Spleen (tissue), 11 donors: ENCODE measurements at regions not wholly inside any gene's neighbourhood (a gene's known extent, or its start where the extent isn't known, plus 50 kb on each side); places are given as distances from the start of the nearest gene placed in this dataset.
A peak's percentile ranks its signal among the peaks of the same experiment; 100 is the strongest.

ENCODE experiments used
- DNase-seq: peaks from one replicate; pipeline ENCODE4 v3.0.0-alpha.2; 2020
- H3K27ac ChIP-seq, 8 donors: fragments of 200-600 bp; sonication (generic) in 7 of 8; 1 replicate in 4 of 8; 2 replicates in 4 of 8; pipeline versions ENCODE4 v1.5.0 to v1.8.0; 2016 to 2021; ENCODE audit warnings: inconsistent platforms in 4 of 8, mild to moderate bottlenecking in 4 of 8, moderate library complexity in 1 of 8
- H3K27me3 ChIP-seq, 7 donors: fragments of 200-600 bp; sonication (generic) in 6 of 7; replicated peaks in 1 of 7; 1 replicate in 4 of 7; 2 replicates in 3 of 7; pipeline versions ENCODE4 v1.5.0 to v1.8.0; 2016 to 2021; ENCODE audit warnings: inconsistent platforms in 3 of 7, mild to moderate bottlenecking in 1 of 7
- H3K36me3 ChIP-seq, 6 donors: fragments of 200-600 bp; sonication (generic) in 5 of 6; 1 replicate in 4 of 6; 2 replicates in 2 of 6; pipeline versions ENCODE4 v1.5.0 to v1.8.0; 2016 to 2021; ENCODE audit warnings: inconsistent platforms in 2 of 6
- H3K4me1 ChIP-seq, 6 donors: fragments of 200-600 bp; sonication (generic) in 5 of 6; 1 replicate in 3 of 6; 2 replicates in 3 of 6; pipeline versions ENCODE4 v1.5.0 to v1.8.0; 2016 to 2021; ENCODE audit warnings: inconsistent platforms in 3 of 6
- H3K4me3 ChIP-seq, 8 donors: fragments of 200-600 bp; sonication (generic) in 7 of 8; 1 replicate in 4 of 8; 2 replicates in 4 of 8; pipeline versions ENCODE4 v1.5.0 to v1.8.0; 2016 to 2021; ENCODE audit warnings: inconsistent platforms in 4 of 8, mild to moderate bottlenecking in 4 of 8, moderate library complexity in 2 of 8
- H3K9me3 ChIP-seq, 8 donors: fragments of 200-600 bp; sonication (generic) in 7 of 8; 1 replicate in 4 of 8; 2 replicates in 4 of 8; pipeline versions ENCODE4 v1.5.0 to v1.8.0; 2016 to 2021; ENCODE audit warnings: inconsistent platforms in 4 of 8
- POLR2A ChIP-seq, 3 donors: fragments of 450-650 bp; IDR thresholded peaks; one replicate each; pipeline ENCODE4 v1.5.1; 2017; ENCODE audit warnings: antibody characterized with exemption in 3 of 3, mild to moderate bottlenecking in 1 of 3
- POLR2AphosphoS5 ChIP-seq, 3 donors: sonication (generic); formaldehyde crosslinking; IDR thresholded peaks; one replicate each; pipeline ENCODE4 v1.5.1; 2017; ENCODE audit warnings: antibody characterized with exemption in 3 of 3
- WGBS, 5 donors: extraction: QIAGEN DNeasy Blood & Tissue Kit in 3 of 5; methylation state at CpG; one replicate each; pipeline versions ENCODE4 v1.1.5 to v1.1.7; 2013 to 2018; 5-methylcytosine and 5-hydroxymethylcytosine counted together
- intact Hi-C: fragments of 100-400 bp; cut with DNase I; formaldehyde crosslinking; loops from one replicate; pipeline ENCODE4 v1.15.0; 2023; ENCODE audit warnings: low total_unique reads
- TF ChIP-seq, protein P1 (sequence below), 11 experiments: fragments of 200-600 bp in 7 of 11; fragments of 450-650 bp in 4 of 11; sonication (generic) in 4 of 11; IDR thresholded peaks in 8 of 11; conservative IDR thresholded peaks in 3 of 11; 1 replicate in 7 of 11; 2 replicates in 4 of 11; pipeline versions ENCODE4 v1.4.0 to v1.8.0; 2016 to 2021; ENCODE audit warnings: antibody characterized with exemption in 11 of 11, inconsistent platforms in 4 of 11, mild to moderate bottlenecking in 1 of 11
- donor health status: healthy with polysubstance abuse.
- donor health status: DM: no; HTN: no; CAD: no; lungs with moderate emphysema.
- donor health status: DM: no; HTN: no; CAD: no.
- donor health status: Bipolar disorder and iron deficiency.
- donor health status: healthy.
- donor health status: DM: no; HTN: no; CAD: no.
- donor health status: DM: yes; HTN: yes; CAD: no.

GRCh38 chr15:70573121-70573850, 190.1 kb downstream of the UACA start:
- intact Hi-C loops, result no loop called here
- Histone ChIP-seq H3K27ac (no peak overlapping the region), H3K9me3 (peaks cover 0 to 10% (median 0%) of the 10 kb centered on the region in 8 donors), H3K27me3 (no peaks in the 10 kb centered on the region), H3K4me1 (no peaks in the 10 kb centered on the region), H3K36me3 (no peaks in the 10 kb centered on the region), H3K4me3 (no peak overlapping the region)
- WGBS, 5 donors, result 88 to 94% (median 93%) methylated on average over 12 of the region's 12 CpGs
- no peak for TF ChIP-seq POLR2AphosphoS5 (IDR thresholded peaks at IDR 0.05)
- TF ChIP-seq, protein P1, sequence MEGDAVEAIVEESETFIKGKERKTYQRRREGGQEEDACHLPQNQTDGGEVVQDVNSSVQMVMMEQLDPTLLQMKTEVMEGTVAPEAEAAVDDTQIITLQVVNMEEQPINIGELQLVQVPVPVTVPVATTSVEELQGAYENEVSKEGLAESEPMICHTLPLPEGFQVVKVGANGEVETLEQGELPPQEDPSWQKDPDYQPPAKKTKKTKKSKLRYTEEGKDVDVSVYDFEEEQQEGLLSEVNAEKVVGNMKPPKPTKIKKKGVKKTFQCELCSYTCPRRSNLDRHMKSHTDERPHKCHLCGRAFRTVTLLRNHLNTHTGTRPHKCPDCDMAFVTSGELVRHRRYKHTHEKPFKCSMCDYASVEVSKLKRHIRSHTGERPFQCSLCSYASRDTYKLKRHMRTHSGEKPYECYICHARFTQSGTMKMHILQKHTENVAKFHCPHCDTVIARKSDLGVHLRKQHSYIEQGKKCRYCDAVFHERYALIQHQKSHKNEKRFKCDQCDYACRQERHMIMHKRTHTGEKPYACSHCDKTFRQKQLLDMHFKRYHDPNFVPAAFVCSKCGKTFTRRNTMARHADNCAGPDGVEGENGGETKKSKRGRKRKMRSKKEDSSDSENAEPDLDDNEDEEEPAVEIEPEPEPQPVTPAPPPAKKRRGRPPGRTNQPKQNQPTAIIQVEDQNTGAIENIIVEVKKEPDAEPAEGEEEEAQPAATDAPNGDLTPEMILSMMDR (IDR thresholded peaks at IDR 0.05 in 8 of 11, conservative IDR thresholded peaks at IDR 0.05 in 3 of 11), result no peak
- TF ChIP-seq POLR2A (IDR thresholded peaks at IDR 0.05), result no peak
- no peak for DNase-seq

GRCh38 chr15:70569714-70570231, 193.6 kb downstream of the UACA start:
- Histone ChIP-seq H3K27me3 (peaks cover 0 to 16% (median 0%) of the 10 kb centered on the region in 7 donors), H3K27ac (no peak overlapping the region), H3K9me3 (peaks cover 0 to 9% (median 0%) of the 10 kb centered on the region in 8 donors), H3K36me3 (no peaks in the 10 kb centered on the region), H3K4me1 (no peaks in the 10 kb centered on the region), H3K4me3 (no peak overlapping the region)
- whole genome bisulfite sequencing, 5 donors, result 71 to 89% (median 81%) methylated on average over 6 of the region's 6 CpGs
- TF ChIP-seq POLR2AphosphoS5 (IDR thresholded peaks at IDR 0.05) (no peak), POLR2A (IDR thresholded peaks at IDR 0.05) (no peak)
- TF ChIP-seq, protein P1 (IDR thresholded peaks at IDR 0.05 in 8 of 11, conservative IDR thresholded peaks at IDR 0.05 in 3 of 11), result no peak
- DNase-seq, result no peak
- intact Hi-C loops, result no loop called here

- TF ChIP-seq POLR2AphosphoS5 (IDR thresholded peaks at IDR 0.05), result no peak
- TF ChIP-seq, protein P1 (IDR thresholded peaks at IDR 0.05 in 8 of 11, conservative IDR thresholded peaks at IDR 0.05 in 3 of 11), result peak in 4 of 11 experiments; percentile 11 to 29 (median 22)
- no peak for TF ChIP-seq POLR2A (IDR thresholded peaks at IDR 0.05)
- no peak for DNase-seq
- peaks cover 0 to 3% (median 0%) of the 10 kb centered on the region in 8 donors for H3K9me3 ChIP-seq
- H3K4me3 ChIP-seq, result no peak overlapping the region
- H3K4me1 ChIP-seq, result no peaks in the 10 kb centered on the region
- peaks cover 0 to 16% (median 0%) of the 10 kb centered on the region in 7 donors for H3K27me3 ChIP-seq
- intact Hi-C loops, result no loop called here
- WGBS, 5 donors, result 64 to 77% (median 66%) methylated on average over 4 of the region's 4 CpGs
- no peak overlapping the region for H3K27ac ChIP-seq
- no peaks in the 10 kb centered on the region for H3K36me3 ChIP-seq
These were observed 194.2 kb downstream of the UACA start for GRCh38 chr15:70569091-70569713.

GRCh38 chr15:70566989-70567388, 196.4 kb downstream of the UACA start:
- peaks cover 0 to 20% (median 0%) of the 10 kb centered on the region in 7 donors for H3K27me3 ChIP-seq
- no peak for DNase-seq
- no peak overlapping the region for H3K4me3 ChIP-seq
- WGBS, 5 donors, result 77 to 86% (median 82%) methylated on average over 11 of the region's 11 CpGs
- intact Hi-C loops, result no loop called here
- no peaks in the 10 kb centered on the region for H3K36me3 ChIP-seq
- no peak overlapping the region for H3K27ac ChIP-seq
- no peaks in the 10 kb centered on the region for H3K4me1 ChIP-seq
- TF ChIP-seq POLR2AphosphoS5 (IDR thresholded peaks at IDR 0.05), result no peak
- TF ChIP-seq, protein P1 (IDR thresholded peaks at IDR 0.05 in 8 of 11, conservative IDR thresholded peaks at IDR 0.05 in 3 of 11), result no peak
- no peak for TF ChIP-seq POLR2A (IDR thresholded peaks at IDR 0.05)
- H3K9me3 ChIP-seq, result no peaks in the 10 kb centered on the region
